H1 (cell line): ENCODE measurements at regions not wholly inside any gene's neighbourhood (a gene's known extent, or its start where the extent isn't known, plus 50 kb on each side); places are given as distances from the start of the nearest gene placed in this dataset.

Experiments used
- BRCA1 ChIP-seq: IDR thresholded peaks from 2 replicates; pipeline ENCODE4 v1.6.1; 2012; ENCODE audit warnings: low read depth, low read length, improper control_type of control experiment
- CHD7 ChIP-seq: fragments of 300-600 bp; sonication (generic); IDR thresholded peaks from 2 replicates; pipeline ENCODE4 v1.7.1; 2012; ENCODE audit warnings: low read length, moderate library complexity, mild to moderate bottlenecking, inconsistent platforms; ENCODE audit not compliant: insufficient replicate concordance
- EGR1 ChIP-seq: IDR thresholded peaks from 2 replicates; pipeline ENCODE4 v1.6.1; 2011; ENCODE audit warnings: low read depth, low read length, borderline replicate concordance
- HDAC6 ChIP-seq: IDR thresholded peaks from one replicate; pipeline ENCODE4 v1.7.1; 2012; ENCODE audit warnings: low read depth, mild to moderate bottlenecking, inconsistent platforms, low read length, moderate library complexity
- JUND ChIP-seq: IDR thresholded peaks from 2 replicates; pipeline ENCODE4 v1.6.1; 2011; ENCODE audit warnings: mild to moderate bottlenecking, improper control_type of control experiment, low read length
- KDM4A ChIP-seq: IDR thresholded peaks from one replicate; pipeline ENCODE4 v1.7.1; 2012; ENCODE audit warnings: low read depth, mild to moderate bottlenecking, moderate library complexity, low read length, inconsistent platforms; ENCODE audit not compliant: severe bottlenecking
- NANOG ChIP-seq: IDR thresholded peaks from 2 replicates; pipeline ENCODE4 v1.6.1; 2011; ENCODE audit warnings: low read length, low read depth, mild to moderate bottlenecking, inconsistent platforms; ENCODE audit not compliant: insufficient read depth, poor library complexity, severe bottlenecking
- POLR2AphosphoS5 ChIP-seq: IDR thresholded peaks from 2 replicates; pipeline ENCODE4 v1.6.1; 2011; ENCODE audit warnings: low read depth, low read length
- SP4 ChIP-seq: IDR thresholded peaks from 2 replicates; pipeline ENCODE4 v1.6.1; 2012; ENCODE audit warnings: low read length, inconsistent platforms

- TF ChIP-seq CHD7, result no peak
- no peak for TF ChIP-seq HDAC6
- TF ChIP-seq NANOG, result no peak
- no peak for TF ChIP-seq SP4
- TF ChIP-seq KDM4A, result no peak
- no peak for TF ChIP-seq POLR2AphosphoS5
- no peak for TF ChIP-seq BRCA1
- TF ChIP-seq JUND, result no peak
- TF ChIP-seq EGR1, result no peak
Measured at GRCh38 chr9:105059252-105059651, 131.3 kb upstream of the ABCA1 start (continued).
